HG03159 (cell line): ENCODE measurements at regions not wholly inside any gene's neighbourhood (a gene's known extent, or its start where the extent isn't known, plus 50 kb on each side); places are given as distances from the start of the nearest gene placed in this dataset.

Source experiments
- ATAC-seq: cut with Tn5 transposase; IDR thresholded peaks from one replicate; pipeline ENCODE4 v1.9.1; 2021; ENCODE audit warnings: mild to moderate bottlenecking, moderate library complexity; ENCODE audit not compliant: unreplicated experiment

GRCh38 chr12:41936333-41936732, 208.3 kb downstream of the GXYLT1 start:
- no peak for ATAC-seq

DNA sequence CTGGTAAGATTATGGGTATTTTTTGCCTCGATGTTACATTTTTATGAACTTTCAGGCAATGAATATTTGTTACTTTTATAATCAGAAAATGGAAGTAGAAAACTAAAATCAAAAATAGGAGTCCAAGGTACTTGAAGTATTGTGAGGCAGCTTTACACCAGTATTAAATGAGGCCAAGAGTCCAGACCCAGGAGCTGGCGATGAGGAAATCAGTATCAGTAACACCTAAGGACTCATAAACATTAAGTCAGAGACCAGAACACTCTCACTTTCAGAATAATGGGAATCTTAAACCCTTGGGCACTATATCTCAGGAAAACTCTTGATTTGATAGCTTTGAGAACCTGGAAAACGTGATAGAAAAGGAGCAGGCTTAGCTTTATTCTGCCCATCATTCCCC, 208.8 kb downstream of the GXYLT1 start:
- ATAC-seq: no peak

DNA sequence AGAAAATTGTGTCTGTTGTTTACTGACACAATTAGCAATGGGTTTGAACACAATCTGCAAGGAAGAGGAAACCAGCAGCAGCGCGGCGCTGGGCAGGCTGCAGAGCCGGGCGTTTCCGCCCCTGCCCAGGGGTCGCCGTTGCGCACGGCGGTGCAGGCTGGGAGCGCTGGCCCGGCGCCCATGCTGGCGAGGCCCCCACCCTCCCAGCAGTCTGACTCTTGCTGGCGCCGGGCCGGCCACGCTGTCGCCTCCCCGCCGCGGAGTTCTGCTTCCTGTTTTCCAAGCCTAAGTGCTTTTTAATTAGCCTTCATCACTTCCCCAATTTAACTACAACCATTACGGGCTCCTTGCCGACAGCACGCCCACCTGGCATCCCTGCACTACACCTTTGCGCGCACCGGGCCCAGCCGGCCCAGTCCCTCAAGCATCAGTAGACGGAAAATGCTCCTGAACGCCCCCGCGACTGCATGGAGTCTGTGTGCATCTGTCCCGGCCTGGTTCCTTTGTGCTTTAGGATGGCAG, 212.1 kb downstream of the GXYLT1 start:
- peak; percentile 56 for ATAC-seq

DNA sequence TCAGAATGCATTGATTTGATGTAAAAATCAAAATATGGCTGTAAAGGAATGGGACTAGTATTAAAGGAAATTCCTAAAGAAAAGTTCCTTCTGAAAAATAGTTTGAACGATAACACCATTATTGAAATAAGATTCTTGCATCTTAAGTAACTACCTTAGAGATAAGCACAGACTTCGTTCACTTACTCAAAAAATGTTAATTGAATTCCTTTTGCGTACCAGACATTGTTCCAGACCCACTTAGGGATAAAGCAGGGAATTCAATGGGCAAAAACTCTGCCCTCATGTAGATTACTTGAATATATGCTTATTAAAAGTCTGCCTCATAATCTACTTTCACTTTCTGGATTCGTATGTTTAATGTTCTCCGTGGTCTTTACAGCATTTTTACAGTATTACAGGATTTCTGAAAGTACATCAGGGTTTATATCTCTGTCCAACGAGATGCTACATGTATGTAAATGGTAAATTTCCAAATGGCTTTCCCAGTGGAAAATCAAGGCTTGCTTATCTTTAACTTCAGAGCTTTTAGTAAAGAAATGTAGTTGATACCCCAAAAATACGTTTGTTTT, 213.7 kb downstream of the GXYLT1 start:
- no peak for ATAC-seq

GRCh38 chr12:41924111-41924510, 220.6 kb downstream of the GXYLT1 start:
- ATAC-seq: no peak

DNA sequence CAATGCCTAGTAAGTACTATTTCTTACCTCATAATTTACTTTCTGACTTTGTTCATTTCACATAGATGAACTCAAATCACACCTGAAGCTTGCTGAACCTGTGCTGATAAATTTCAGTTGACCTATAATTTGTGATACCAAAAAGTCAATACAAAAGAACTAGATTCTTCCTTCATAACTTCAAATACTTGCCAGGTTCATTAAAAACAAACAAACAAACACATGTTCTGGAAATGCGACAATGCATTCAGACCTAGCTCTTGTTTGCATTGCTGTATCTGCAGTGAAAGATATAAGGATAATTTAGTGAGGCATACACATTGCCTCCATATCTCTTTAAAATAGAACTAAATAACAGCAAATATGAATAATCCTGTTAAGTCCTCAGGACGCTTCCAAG, 221.3 kb downstream of the GXYLT1 start:
- no peak for ATAC-seq

DNA sequence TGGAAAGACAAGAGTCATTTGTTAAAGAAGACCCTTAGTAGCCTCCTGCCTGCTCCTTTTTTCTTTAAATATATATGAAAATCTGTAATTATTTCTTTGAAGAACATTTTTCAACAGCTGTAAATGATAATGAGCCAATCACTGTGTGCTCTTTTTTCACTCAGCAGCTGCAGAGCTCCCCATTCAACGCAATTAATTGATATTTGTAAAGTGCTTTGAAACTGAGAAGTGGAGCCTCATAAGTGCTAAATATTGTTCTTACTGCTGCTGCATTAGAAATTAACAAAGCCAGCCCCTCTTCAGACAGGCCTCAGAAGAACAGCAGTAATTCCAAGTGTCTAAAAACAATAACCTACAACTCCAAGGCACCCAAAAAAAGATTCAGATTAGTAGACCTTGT, 224.3 kb downstream of the GXYLT1 start:
- ATAC-seq: no peak

- no peak for ATAC-seq
Observed at GRCh38 chr12:41919526-41920261, 225.0 kb downstream of the GXYLT1 start.

DNA sequence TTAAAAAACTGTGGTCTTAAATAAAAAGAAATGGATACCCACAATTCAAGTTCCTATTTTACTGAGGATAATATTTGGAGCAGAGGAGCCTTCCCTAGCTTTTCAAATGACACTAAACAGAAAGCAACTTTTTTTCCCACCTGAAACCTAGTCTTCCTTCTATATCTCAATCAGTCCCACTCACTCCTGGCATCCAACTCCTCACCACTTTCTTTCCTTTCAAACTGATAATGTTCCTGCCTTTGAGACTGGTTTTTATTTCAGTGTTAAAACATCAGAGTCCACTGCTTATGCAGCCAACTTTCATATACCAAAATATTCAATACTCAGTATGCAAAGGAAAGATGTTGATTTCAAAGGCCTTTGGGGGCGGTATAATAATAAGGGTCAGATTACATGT, 225.6 kb downstream of the GXYLT1 start:
- ATAC-seq: no peak

- no peak for ATAC-seq
Observed at GRCh38 chr12:41917938-41918341, 226.7 kb downstream of the GXYLT1 start.

GRCh38 chr12:41917181-41917580, 227.5 kb downstream of the GXYLT1 start:
- ATAC-seq: peak; percentile 65

DNA sequence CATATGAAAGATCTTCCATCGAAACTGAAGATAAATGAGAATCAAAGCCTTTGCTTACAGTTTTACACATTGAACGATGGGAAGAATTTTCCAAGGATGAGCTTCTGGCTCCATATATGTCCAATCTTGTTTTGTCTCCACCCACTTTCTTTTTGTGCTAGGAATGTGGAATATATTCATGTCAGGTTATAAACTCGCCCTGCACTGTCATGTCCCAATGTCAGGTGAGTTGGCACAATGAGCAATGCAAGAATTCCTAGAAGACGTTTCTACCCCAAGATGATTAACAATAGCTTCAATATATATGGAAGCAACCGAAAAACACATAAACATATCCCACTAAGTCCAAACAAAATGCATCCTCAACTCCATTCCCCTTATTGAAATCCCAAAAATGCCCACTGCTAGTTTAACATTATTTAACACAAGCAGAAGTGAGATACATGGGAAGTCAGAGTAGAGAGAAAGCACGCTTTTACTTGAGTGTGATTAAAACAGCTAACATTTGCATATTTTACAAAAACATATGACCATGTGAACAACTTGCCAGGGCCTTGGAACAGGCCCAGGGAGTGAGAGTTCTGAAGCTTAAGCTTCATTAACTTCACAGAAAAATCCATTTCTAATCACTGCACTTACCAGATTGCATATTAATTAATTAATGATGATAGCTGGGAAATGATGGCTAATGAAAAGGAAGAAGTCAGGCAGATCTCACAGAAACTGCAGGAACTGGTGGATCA, 233.9 kb downstream of the GXYLT1 start:
- ATAC-seq: no peak

DNA sequence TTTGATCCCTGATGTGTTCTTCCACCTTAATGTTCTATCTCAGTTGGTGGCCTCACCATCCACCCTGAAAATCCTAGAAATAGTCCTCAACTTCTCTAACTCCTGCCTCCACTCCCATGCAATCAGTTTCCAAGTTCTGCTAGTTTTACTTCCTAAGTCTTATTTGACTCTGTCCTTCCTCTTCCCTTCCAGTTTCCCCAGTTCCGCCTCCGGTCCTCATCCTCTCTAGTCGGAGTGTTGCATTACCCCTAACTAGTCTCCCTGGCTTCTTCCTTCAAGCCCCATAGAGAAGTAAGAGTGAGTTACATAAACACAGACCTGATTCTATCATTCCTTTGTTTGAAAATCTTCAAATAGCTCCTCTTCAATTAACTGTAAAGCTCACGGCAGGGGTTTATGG, 236.5 kb downstream of the GXYLT1 start:
- ATAC-seq: no peak

- ATAC-seq: no peak
Observed at GRCh38 chr12:41907550-41907949, 237.1 kb downstream of the GXYLT1 start.

- no peak for ATAC-seq
Observed at GRCh38 chr12:41907021-41907420, 237.7 kb downstream of the GXYLT1 start.

GRCh38 chr12:41905759-41906297, 238.8 kb downstream of the GXYLT1 start:
- ATAC-seq: no peak

DNA sequence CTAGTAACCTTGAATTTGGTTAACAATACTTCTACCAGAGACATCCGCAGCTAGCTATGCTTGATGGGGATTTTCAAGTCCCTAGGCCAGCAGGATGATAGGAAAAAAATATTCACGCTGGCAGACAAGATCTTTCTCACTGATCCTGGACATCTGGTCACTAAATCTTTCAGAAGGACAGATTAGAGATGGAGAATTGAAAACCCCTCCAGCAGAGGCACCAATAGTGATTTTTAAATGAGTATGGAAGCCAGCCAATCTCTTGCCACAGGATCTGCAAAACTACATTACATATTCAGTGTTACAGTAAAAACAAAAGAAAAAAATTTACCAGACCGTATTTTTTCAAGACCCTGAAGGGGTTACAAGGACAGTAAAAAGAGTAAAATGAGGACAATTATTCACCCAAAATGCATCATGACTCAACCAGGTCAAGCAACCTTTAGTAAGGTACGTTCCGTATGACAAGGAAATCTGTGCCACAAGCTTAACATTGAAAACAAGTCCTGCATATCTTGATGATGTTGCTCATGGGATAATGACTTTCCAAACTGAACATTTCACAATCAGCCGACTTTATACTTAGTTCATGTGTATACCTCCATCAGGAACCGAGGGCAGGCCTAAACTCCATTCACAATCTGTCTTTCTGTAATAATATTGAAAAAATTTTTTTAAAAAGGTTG, 239.5 kb downstream of the GXYLT1 start:
- ATAC-seq: no peak

DNA sequence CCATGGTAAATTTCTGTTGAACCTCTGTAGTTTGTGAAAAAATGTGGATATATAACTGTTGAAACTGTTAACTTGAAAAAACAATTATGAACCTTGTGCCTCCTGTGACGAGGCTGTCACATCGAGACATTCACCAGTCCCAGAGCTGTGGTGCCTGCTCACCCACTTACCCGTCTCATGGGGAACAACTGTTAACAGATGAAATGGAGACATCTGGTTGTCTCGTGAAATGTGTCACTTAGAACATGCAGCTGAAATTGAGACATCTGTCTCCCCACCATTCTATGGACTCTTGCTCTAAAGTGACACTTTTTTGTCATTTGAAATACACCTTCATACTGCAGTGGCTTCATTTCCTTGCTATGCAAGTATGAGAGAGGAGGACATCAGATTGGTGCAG, 240.6 kb downstream of the GXYLT1 start:
- ATAC-seq: no peak

- no peak for ATAC-seq
Observed at GRCh38 chr12:41903014-41903708, 241.5 kb downstream of the GXYLT1 start.

DNA sequence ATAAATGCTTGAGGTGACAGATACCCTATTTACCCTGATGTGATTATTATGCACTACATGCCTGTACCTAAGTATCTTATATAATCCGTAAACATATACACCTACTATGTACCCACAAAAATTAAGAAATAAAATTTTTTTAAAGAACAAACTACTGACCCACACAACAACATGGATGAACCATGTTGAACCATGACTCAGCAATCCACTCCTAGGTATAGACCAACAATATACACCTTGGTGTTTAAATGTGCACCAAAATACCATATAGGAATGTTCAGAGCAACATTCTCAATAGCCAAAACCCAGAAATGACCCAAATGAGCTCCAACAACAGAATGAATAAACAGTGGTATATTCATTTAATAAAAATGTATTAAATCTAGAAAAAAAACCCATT, 245.1 kb downstream of the GXYLT1 start:
- no peak for ATAC-seq
